ENCODE measurements at regions not wholly inside any gene's neighbourhood (a gene's known extent, or its start where the extent isn't known, plus 50 kb on each side); places are given as distances from the start of the nearest gene placed in this dataset.
"Not testable (repeated sequence)": the region's sequence is repeated elsewhere in the genome, so short reads cannot be mapped to it uniquely, and the experiment has no call there.

GRCh38 chr16:72729552-72729951 lies 318.4 kb downstream of the ZFHX3 start:
- not testable (repeated sequence) for DNase-seq

DNA sequence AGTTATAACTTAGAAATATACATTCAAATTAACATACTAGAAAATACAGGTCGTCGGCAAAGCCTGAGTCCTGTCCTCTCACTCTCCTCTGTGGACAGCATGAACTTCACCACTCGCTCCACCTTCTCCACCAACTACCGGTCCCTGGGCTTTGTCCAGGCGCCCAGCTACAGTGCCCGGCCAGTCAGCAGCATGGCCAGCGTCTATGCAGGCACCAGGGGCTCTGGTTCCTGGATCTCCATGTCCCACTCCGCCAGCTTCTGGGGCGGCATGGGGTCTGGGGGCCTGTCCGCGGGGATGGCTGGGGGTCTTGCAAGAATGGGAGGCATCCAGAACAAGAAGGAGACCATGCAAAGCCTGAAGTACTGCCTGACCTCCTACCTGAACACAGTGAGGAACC lies 319.4 kb downstream of the ZFHX3 start:
- no peak for DNase-seq

- DNase-seq = no peak
Measured at GRCh38 chr16:72727565-72727964, 320.4 kb downstream of the ZFHX3 start.

DNA sequence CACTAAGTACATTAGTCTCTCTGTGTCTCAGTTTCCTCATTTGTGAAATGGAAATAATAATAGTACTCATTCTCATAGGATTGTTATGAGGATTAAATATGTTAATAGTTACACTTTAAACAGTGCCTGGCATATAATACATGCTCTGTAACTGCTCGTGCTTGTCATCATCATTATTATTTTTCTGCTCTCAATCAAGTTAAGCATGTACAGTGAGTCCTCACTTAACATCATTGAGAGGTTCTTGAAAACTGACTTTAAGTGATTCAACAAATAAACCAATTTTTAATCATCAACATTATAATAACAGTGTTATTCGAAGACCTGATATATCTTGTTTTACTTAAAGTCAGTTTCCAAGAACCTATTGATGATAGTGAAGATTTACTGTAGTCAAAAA lies 322.3 kb downstream of the ZFHX3 start:
- DNase-seq = no peak

- DNase-seq = no peak
Measured at GRCh38 chr16:72723781-72724180, 324.1 kb downstream of the ZFHX3 start.

DNA sequence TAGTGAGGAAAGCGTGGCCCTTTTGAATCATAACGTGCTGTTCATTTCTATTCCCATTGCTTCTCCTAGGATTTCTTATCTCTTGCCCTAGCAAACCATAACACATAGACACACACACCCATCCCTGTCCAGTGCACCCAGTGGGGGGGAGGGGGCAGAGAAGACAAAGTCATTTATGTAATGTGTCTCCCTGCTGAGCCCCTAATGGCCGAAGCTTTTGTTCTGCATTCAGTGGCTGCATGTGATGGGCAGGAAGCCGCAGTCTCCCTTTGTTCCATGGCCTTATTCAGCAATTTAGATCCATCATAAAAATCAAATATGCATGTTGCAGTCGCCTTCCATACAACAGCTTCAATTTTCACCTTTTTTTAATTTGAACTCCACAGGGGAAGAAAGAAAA lies 325.4 kb downstream of the ZFHX3 start:
- no peak for DNase-seq

- DNase-seq = no peak
Measured at GRCh38 chr16:72721981-72722380, 325.9 kb downstream of the ZFHX3 start.

DNA sequence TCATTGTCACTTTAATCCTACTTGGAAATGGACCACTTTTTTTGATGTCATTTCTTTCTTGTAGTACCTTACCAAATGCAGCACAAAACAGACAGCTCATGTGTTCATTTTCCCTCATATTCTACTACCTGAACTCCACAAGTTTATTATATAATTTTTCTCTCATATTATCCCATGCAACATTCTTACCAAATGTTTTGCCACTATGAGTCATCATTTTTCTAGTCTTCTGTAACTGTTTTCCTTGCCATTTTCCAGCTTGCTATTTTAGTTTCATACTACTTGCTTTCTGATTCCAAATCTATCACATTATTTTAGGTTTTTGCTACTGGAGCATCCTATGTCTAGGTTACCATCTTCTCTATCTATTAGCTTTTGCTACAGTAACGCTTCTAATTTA lies 332.7 kb downstream of the ZFHX3 start:
- DNase-seq = no peak

DNA sequence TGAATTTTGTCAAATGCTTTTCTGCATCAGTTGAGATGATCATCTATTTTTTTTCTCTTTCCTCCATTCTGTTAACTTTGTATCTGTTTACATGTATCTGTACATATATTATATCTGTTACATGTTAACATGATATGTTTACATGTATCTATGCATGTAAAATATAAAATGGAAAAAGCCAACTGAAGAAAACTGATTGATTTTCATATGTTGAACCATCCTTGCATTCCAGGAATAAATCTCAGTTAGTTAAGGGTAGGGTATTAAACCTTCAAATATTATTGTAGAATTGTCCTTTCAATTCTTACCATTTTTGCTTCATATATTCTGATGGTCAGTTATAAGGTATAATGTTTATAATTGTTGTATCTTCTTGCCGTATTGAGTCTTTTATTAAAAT lies 336.1 kb downstream of the ZFHX3 start:
- no peak for DNase-seq

- no peak for DNase-seq
Measured at GRCh38 chr16:72705801-72706200, 342.1 kb downstream of the ZFHX3 start.

- no peak for DNase-seq
Measured at GRCh38 chr16:72704746-72705372, 343.1 kb downstream of the ZFHX3 start.

- no peak for DNase-seq
Measured at GRCh38 chr16:72689851-72690250, 358.1 kb downstream of the ZFHX3 start.

- DNase-seq = no peak
Measured at GRCh38 chr16:72680732-72681131, 367.2 kb downstream of the ZFHX3 start.

GRCh38 chr16:72679856-72680255 lies 368.1 kb downstream of the ZFHX3 start:
- no peak for DNase-seq

DNA sequence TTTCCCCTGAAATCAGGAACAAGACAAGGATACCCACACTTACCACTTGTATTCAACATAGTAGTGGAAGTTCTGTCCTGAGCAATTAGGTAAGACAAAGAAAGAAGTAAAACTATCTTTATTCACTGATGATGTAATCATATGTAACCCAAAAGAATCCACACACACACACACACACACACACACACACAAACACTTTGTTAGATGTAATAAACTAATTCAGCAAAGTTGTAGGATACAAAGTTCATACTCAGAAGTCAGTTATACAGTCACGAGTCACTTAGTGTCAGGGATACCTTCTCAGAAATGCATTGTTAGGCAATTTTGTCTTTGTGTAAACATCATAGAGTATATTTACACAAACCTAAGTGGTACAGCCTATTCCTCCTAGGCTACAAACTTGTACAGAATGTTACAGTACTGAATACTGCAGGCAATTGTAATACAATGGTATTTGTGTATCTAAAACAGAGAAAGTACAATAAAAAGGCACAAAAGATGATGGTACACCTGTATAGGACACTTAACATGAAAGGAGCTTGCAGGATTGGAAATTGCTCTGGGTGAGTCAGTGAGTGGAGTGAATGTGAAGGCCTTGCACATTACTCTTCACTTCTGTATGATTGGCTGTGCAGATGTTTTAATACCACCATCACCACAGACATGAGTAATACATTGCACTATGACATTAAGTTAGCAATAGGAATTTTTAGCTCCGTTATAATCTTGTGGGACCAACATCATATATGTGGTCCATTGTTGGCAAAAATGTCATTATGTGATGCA lies 370.1 kb downstream of the ZFHX3 start:
- no peak for DNase-seq

GRCh38 chr16:72673118-72673517 lies 374.8 kb downstream of the ZFHX3 start:
- DNase-seq = no peak

GRCh38 chr16:72666267-72666666 lies 381.7 kb downstream of the ZFHX3 start:
- no peak for DNase-seq

DNA sequence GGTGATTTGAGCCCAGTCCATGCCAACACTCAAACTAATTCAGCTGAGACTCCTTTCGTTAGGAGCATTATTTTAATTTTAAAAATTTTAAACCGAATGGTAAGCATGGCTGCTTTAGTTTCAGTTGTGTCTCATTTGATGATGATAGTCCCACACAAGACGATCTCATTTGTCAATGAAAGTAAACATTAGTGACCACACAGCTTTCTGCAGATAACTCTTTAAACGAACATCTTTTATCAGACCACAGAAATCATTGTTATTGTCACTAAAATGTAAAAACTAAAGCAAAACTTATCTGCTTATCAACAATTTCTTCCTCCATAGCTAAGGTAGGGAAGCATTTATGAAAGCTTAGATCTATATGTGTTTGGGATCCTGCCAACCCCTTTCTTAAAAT lies 382.2 kb downstream of the ZFHX3 start:
- DNase-seq = no peak

- DNase-seq = peak; percentile 94
Measured at GRCh38 chr16:72664509-72665408, 383.2 kb downstream of the ZFHX3 start.

DNA sequence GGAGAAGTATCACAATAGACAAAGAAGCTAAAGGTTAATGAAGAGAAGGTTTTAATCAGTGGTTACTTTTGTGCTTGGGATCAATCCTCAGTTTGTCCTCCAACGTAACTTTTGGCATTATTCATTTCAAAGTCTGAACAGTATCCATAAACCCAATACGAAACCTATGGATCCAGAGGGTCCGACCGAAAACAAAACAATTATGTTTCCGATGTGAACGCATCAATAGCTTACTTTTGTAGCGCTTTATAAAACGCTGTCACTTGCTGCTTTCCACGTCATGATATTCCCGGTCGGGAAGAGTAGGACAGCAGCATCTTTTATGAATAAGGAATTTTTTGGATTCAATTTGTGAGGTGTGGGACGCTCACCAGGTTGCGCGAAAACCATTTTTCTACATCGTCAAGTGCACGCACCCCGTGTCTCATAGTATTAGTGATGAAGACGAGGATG lies 383.8 kb downstream of the ZFHX3 start:
- no peak for DNase-seq

- no peak for DNase-seq
Measured at GRCh38 chr16:72658888-72659717, 388.8 kb downstream of the ZFHX3 start.

GRCh38 chr16:72657791-72658190 lies 390.1 kb downstream of the ZFHX3 start:
- DNase-seq = no peak

DNA sequence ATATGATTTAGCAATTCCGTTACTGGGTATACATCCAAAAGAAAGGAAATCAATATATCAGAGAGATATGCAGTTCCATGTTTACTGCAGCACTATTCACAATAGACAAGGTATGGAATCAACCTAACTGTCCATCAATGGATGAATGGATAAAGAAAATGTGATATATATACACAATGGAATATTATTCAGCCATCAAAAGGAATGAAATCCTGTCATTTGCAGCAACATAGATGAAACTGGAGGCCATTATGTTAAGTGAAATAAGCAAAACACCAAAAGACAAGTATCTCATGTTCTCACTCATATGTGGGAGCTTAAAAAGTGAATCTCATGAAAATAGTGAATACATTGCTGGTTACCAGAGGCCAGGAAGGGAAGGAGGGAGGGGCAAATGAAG lies 390.8 kb downstream of the ZFHX3 start:
- no peak for DNase-seq

All from activated CD4-positive, alpha-beta T cell treated with anti-CD3 and anti-CD28 coated beads, Interleukin-2, amount 50 U/mL, for 4 hours (primary cell).